ENCODE measurements at regions not wholly inside any gene's neighbourhood (a gene's known extent, or its start where the extent isn't known, plus 50 kb on each side); places are given as distances from the start of the nearest gene placed in this dataset.

DNA sequence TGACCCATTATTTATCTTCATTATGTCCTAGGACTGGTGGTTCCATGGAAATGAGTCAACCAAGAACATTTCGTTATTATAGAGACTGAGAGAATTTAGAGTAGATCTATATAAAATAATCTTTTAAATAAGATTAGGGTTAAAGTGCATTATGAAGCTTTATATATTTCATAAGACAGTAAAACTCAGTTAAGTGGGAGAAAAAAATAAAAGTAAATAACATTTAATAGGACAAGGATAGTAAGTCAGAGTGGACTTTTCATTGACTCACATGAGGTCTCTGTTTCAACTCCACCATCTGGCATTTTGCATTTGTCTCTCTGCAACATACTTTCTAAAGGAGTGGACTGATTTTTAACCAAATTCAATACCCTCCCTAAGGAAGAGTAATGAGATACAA lies 125.3 kb upstream of the CCDC68 start:
- H3K4me3 Mint-ChIP-seq, result no peak overlapping the region
- H2AFZ ChIP-seq (ENCODE audit: insufficient read depth, low read depth, low read length, poor library complexity, severe bottlenecking), result no peak overlapping the region
- H3K4me1 ChIP-seq (ENCODE audit: control insufficient read depth in 1 of 2, insufficient read depth in 2 of 2, low read length in 2 of 2), result no peaks in the 10 kb centered on the region
- H3K36me3 ChIP-seq (replicated peaks in 1 of 2; ENCODE audit: control insufficient read depth in 1 of 2, insufficient read depth in 2 of 2, low read length in 2 of 2), result no peaks in the 10 kb centered on the region
- no peak overlapping the region for H3K9ac ChIP-seq (ENCODE audit: insufficient read depth, low read length, poor library complexity, severe bottlenecking)
- no peaks in the 10 kb centered on the region for H3K27me3 ChIP-seq (ENCODE audit: control insufficient read depth in 2 of 2, insufficient read depth in 2 of 2, low read length in 2 of 2)
- no peaks in the 10 kb centered on the region for H4K20me1 ChIP-seq (ENCODE audit: insufficient read depth, low read length)
- WGBS (ENCODE audit: insufficient coverage), result no CpG with 5 or more reads among the region's 1 CpG
- TF ChIP-seq CTCF (IDR thresholded peaks at IDR 0.05), result no peak
- peaks cover 0 to 2% (median 0%) of the 10 kb centered on the region in 7 donors for H3K9me3 Mint-ChIP-seq
- no peaks in the 10 kb centered on the region for H3K9me3 ChIP-seq (replicated peaks in 1 of 2; ENCODE audit: control insufficient read depth in 1 of 2, insufficient read depth in 1 of 2, low read length in 2 of 2)
- intact Hi-C loops (cut with micrococcal nuclease), result no loop called here
- H3K27ac ChIP-seq (ENCODE audit: low read depth in 1 of 2, low read length in 2 of 2), result no peak overlapping the region
- H3K4me3 ChIP-seq (replicated peaks in 1 of 3; ENCODE audit: low read depth in 2 of 3, low read length in 3 of 3), result no peak overlapping the region
- H3K79me2 ChIP-seq (ENCODE audit: insufficient read depth, low read length), result no peaks in the 10 kb centered on the region
- H3K36me3 Mint-ChIP-seq, result no peaks in the 10 kb centered on the region
- peaks cover 2 to 3% (median 3%) of the 10 kb centered on the region in 3 donors for H3K27me3 Mint-ChIP-seq (ENCODE audit: low read depth in 3 of 3)
- H3K4me1 Mint-ChIP-seq, result no peaks in the 10 kb centered on the region
- no peak for DNase-seq
- no peak overlapping the region for H3K27ac Mint-ChIP-seq
- no peak overlapping the region for H3K4me2 ChIP-seq (replicated peaks; ENCODE audit: extremely low read depth, low read length, poor library complexity, severe bottlenecking)

GRCh38 chr18:55083461-55083860 lies 124.2 kb upstream of the CCDC68 start:
- H3K9me3 Mint-ChIP-seq, result peaks cover 0 to 4% (median 0%) of the 10 kb centered on the region in 7 donors
- DNase-seq, result no peak
- H3K27me3 Mint-ChIP-seq (ENCODE audit: low read depth in 3 of 3), result peaks cover 3 to 4% (median 3%) of the 10 kb centered on the region in 3 donors
- Histone ChIP-seq H3K4me1 (ENCODE audit: control insufficient read depth in 1 of 2, insufficient read depth in 2 of 2, low read length in 2 of 2) (no peaks in the 10 kb centered on the region), H3K27ac (ENCODE audit: low read depth in 1 of 2, low read length in 2 of 2) (no peak overlapping the region), H3K9me3 (replicated peaks in 1 of 2; ENCODE audit: control insufficient read depth in 1 of 2, insufficient read depth in 1 of 2, low read length in 2 of 2) (no peaks in the 10 kb centered on the region), H2AFZ (ENCODE audit: insufficient read depth, low read depth, low read length, poor library complexity, severe bottlenecking) (no peak overlapping the region), H4K20me1 (ENCODE audit: insufficient read depth, low read length) (no peaks in the 10 kb centered on the region), H3K36me3 (replicated peaks in 1 of 2; ENCODE audit: control insufficient read depth in 1 of 2, insufficient read depth in 2 of 2, low read length in 2 of 2) (no peaks in the 10 kb centered on the region), H3K27me3 (ENCODE audit: control insufficient read depth in 2 of 2, insufficient read depth in 2 of 2, low read length in 2 of 2) (no peaks in the 10 kb centered on the region), H3K4me2 (replicated peaks; ENCODE audit: extremely low read depth, low read length, poor library complexity, severe bottlenecking) (no peak overlapping the region), H3K9ac (ENCODE audit: insufficient read depth, low read length, poor library complexity, severe bottlenecking) (no peak overlapping the region), H3K79me2 (ENCODE audit: insufficient read depth, low read length) (no peaks in the 10 kb centered on the region), H3K4me3 (replicated peaks in 1 of 3; ENCODE audit: low read depth in 2 of 3, low read length in 3 of 3) (no peak overlapping the region)
- H3K27ac Mint-ChIP-seq, result no peak overlapping the region
- no CpG with 5 or more reads among the region's 1 CpG for WGBS (ENCODE audit: insufficient coverage)
- no peak overlapping the region for H3K4me3 Mint-ChIP-seq
- no peaks in the 10 kb centered on the region for H3K4me1 Mint-ChIP-seq
- H3K36me3 Mint-ChIP-seq, result no peaks in the 10 kb centered on the region
- TF ChIP-seq CTCF (IDR thresholded peaks at IDR 0.05), result no peak
- intact Hi-C loops (cut with micrococcal nuclease), result no loop called here

Data from CD14-positive monocyte (primary cell).